B cell (primary cell): ENCODE measurements at regions not wholly inside any gene's neighbourhood (a gene's known extent, or its start where the extent isn't known, plus 50 kb on each side); places are given as distances from the start of the nearest gene placed in this dataset.

ENCODE experiments used
- EZH2 ChIP-seq: IDR thresholded peaks from 2 replicates; pipeline ENCODE4 v1.6.1; 2012; ENCODE audit warnings: borderline replicate concordance, low read depth, mild to moderate bottlenecking, moderate library complexity, low read length; ENCODE audit not compliant: insufficient read depth, poor library complexity, severe bottlenecking
- TF ChIP-seq, protein P1 (sequence below): fragments of 200-600 bp; IDR thresholded peaks from one replicate; pipeline ENCODE4 v1.8.0; 2022; ENCODE audit warnings: antibody characterized with exemption, mild to moderate bottlenecking

DNA sequence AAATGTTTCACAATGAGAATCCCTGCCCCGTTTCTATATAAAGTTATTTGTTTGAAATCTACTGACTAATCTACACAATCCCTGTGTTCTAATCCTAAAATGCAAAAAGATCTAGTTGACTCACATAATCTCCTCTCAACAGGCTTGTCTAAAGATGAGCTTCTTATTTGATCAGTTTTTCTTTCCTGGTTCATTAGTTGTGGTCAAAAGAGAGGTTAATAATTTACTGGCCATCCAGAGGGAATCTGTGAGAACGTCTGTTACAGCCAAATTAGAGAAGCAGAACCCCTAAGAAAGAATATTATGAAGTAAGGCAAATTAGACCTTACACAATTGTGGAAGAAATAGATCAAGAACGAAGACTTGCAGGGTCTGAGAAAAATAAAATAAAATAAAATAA is 173.7 kb upstream of the ANO3 start:
- TF ChIP-seq, protein P1, sequence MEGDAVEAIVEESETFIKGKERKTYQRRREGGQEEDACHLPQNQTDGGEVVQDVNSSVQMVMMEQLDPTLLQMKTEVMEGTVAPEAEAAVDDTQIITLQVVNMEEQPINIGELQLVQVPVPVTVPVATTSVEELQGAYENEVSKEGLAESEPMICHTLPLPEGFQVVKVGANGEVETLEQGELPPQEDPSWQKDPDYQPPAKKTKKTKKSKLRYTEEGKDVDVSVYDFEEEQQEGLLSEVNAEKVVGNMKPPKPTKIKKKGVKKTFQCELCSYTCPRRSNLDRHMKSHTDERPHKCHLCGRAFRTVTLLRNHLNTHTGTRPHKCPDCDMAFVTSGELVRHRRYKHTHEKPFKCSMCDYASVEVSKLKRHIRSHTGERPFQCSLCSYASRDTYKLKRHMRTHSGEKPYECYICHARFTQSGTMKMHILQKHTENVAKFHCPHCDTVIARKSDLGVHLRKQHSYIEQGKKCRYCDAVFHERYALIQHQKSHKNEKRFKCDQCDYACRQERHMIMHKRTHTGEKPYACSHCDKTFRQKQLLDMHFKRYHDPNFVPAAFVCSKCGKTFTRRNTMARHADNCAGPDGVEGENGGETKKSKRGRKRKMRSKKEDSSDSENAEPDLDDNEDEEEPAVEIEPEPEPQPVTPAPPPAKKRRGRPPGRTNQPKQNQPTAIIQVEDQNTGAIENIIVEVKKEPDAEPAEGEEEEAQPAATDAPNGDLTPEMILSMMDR = no peak
- no peak for TF ChIP-seq EZH2
